Right ventricle myocardium inferior (tissue), 1 donor: ENCODE measurements at regions not wholly inside any gene's neighbourhood (a gene's known extent, or its start where the extent isn't known, plus 50 kb on each side); places are given as distances from the start of the nearest gene placed in this dataset.

Source experiments
- ATAC-seq: fragments of 200-7000 bp; cut with Tn5 transposase; one replicate; pipeline ENCODE4 v1.9.1; 2020; ENCODE audit warnings: mild to moderate bottlenecking, moderate library complexity
- DNase-seq: peaks from one replicate; pipeline ENCODE4 v3.0.0; 2021; ENCODE audit errors: missing footprints
- intact Hi-C: fragments of 100-400 bp; cut with DNase I; formaldehyde crosslinking; loops from one replicate; pipeline ENCODE4 v1.11.0; 2022
- donor health status: DM: no; HTN: yes; CAD: no; lungs with severe emphysema.

- intact Hi-C loops = no loop called here
- DNase-seq (no peak), ATAC-seq (no peak)
Measured at GRCh38 chr10:110409488-110409887, 88.2 kb upstream of the DUSP5 start.

GRCh38 chr10:110409926-110410325, 87.8 kb upstream of the DUSP5 start:
- ATAC-seq (no peak), DNase-seq (no peak)
- intact Hi-C loops = no loop called here

GRCh38 chr10:110410329-110411046, 87.2 kb upstream of the DUSP5 start:
- intact Hi-C loops = no loop called here
- ATAC-seq (no peak), DNase-seq (no peak)

- ATAC-seq = no peak
- intact Hi-C loops = no loop called here
- DNase-seq = no peak
Measured at GRCh38 chr10:110411047-110411410, 86.7 kb upstream of the DUSP5 start.

- DNase-seq = no peak
- no peak for ATAC-seq
- intact Hi-C loops = no loop called here
Measured at GRCh38 chr10:110413049-110413783, 84.5 kb upstream of the DUSP5 start.

- ATAC-seq (no peak), DNase-seq (no peak)
- intact Hi-C loops = no loop called here
Measured at GRCh38 chr10:110413903-110414547, 83.7 kb upstream of the DUSP5 start.

GRCh38 chr10:110414548-110415309, 83.0 kb upstream of the DUSP5 start:
- ATAC-seq (peak; percentile 14), DNase-seq (no peak)
- intact Hi-C loops = no loop called here

- ATAC-seq (peak; percentile 79), DNase-seq (no peak)
- intact Hi-C loops = no loop called here
Measured at GRCh38 chr10:110415809-110416208, 81.9 kb upstream of the DUSP5 start.

GRCh38 chr10:110416776-110417711, 80.7 kb upstream of the DUSP5 start:
- no peak for ATAC-seq
- no peak for DNase-seq
- intact Hi-C loops = no loop called here

GRCh38 chr10:110418218-110418617, 79.5 kb upstream of the DUSP5 start:
- DNase-seq (no peak), ATAC-seq (no peak)
- intact Hi-C loops = no loop called here

- ATAC-seq (no peak), DNase-seq (no peak)
- intact Hi-C loops = no loop called here
Measured at GRCh38 chr10:110419265-110419664, 78.4 kb upstream of the DUSP5 start.

- no peak for DNase-seq
- intact Hi-C loops = no loop called here
- no peak for ATAC-seq
Measured at GRCh38 chr10:110420401-110421193, 77.1 kb upstream of the DUSP5 start.

GRCh38 chr10:110421512-110422138, 76.1 kb upstream of the DUSP5 start:
- no peak for ATAC-seq
- intact Hi-C loops = no loop called here

GRCh38 chr10:110422548-110422947, 75.2 kb upstream of the DUSP5 start:
- DNase-seq = no peak
- no peak for ATAC-seq
- intact Hi-C loops = no loop called here

More at GRCh38 chr10:110421512-110422138, 76.1 kb upstream of the DUSP5 start:
- no peak for DNase-seq

- ATAC-seq = peak; percentile 20
- intact Hi-C loops = no loop called here
- no peak for DNase-seq
Measured at GRCh38 chr10:110423650-110424049, 74.1 kb upstream of the DUSP5 start.

GRCh38 chr10:110425684-110426293, 71.9 kb upstream of the DUSP5 start:
- intact Hi-C loops = no loop called here
- DNase-seq (no peak), ATAC-seq (no peak)
